OCI-LY7 (cell line): ENCODE measurements at regions not wholly inside any gene's neighbourhood (a gene's known extent, or its start where the extent isn't known, plus 50 kb on each side); places are given as distances from the start of the nearest gene placed in this dataset.

ENCODE experiments used
- BruUV-seq: library from RNA; stranded (reverse); fragments of 400-500 nt; replicated peaks from 2 replicates; lab custom pipeline; 2021; lab: Mats Ljungman, UMichigan
- CTCF ChIA-PET: fragments of 300-600 bp; sonication (Branson Sonifier 250); formaldehyde crosslinking; loops from one replicate; lab custom pipeline; 2022; ENCODE audit warnings: antibody characterized with exemption; ENCODE audit not compliant: unreplicated experiment; lab: Charles Lee
- POLR2A ChIA-PET: fragments of 300-600 bp; sonication (Branson Sonifier 250); formaldehyde crosslinking; loops from one replicate; lab custom pipeline; 2022; ENCODE audit warnings: antibody characterized with exemption; lab: Charles Lee
- DNase-seq: peaks from one replicate; pipeline ENCODE4 v3.0.0-alpha.2; 2015; ENCODE audit warnings: low spot score
- H2AFZ ChIP-seq: fragments of 200-600 bp; sonication (generic), shearing (Covaris generic); 2 replicates; pipeline ENCODE4 v1.6.1; 2014; ENCODE audit warnings: mild to moderate bottlenecking, antibody characterized with exemption, low read length, moderate library complexity
- H3K27ac ChIP-seq: fragments of 200-600 bp; sonication (generic); 2 replicates; pipeline ENCODE4 v1.5.1; 2014; ENCODE audit warnings: mixed run types, low read depth, mild to moderate bottlenecking, moderate library complexity, low read length, inconsistent platforms; ENCODE audit not compliant: poor library complexity, severe bottlenecking
- H3K36me3 ChIP-seq: fragments of 200-600 bp; sonication (generic); 2 replicates; pipeline ENCODE4 v1.6.1; 2014; ENCODE audit warnings: mild to moderate bottlenecking, antibody characterized with exemption, low read length, moderate library complexity, mixed read lengths; ENCODE audit not compliant: insufficient read depth
- H3K4me1 ChIP-seq: fragments of 200-600 bp; sonication (generic); 2 replicates; pipeline ENCODE4 v1.5.1; 2014; ENCODE audit warnings: mild to moderate bottlenecking, low read length; ENCODE audit not compliant: insufficient read depth, poor library complexity, severe bottlenecking
- H3K4me2 ChIP-seq: fragments of 200-600 bp; sonication (generic); 2 replicates; pipeline ENCODE4 v1.6.1; 2014; ENCODE audit warnings: mild to moderate bottlenecking, low read length
- H3K4me3 ChIP-seq: fragments of 200-600 bp; sonication (generic); 2 replicates; pipeline ENCODE4 v1.5.1; 2014; ENCODE audit warnings: mild to moderate bottlenecking, low read depth, low read length; ENCODE audit not compliant: poor library complexity, severe bottlenecking
- H3K79me2 ChIP-seq: fragments of 200-600 bp; sonication (generic); 2 replicates; pipeline ENCODE4 v1.6.1; 2016; ENCODE audit warnings: low read depth, mild to moderate bottlenecking, low read length, moderate library complexity, mixed read lengths; ENCODE audit not compliant: insufficient read depth
- H3K9me2 ChIP-seq: fragments of 200-600 bp; sonication (generic); 2 replicates; pipeline ENCODE4 v1.6.1; 2016; ENCODE audit warnings: mild to moderate bottlenecking, low read length, mixed read lengths; ENCODE audit not compliant: insufficient read depth
- H3K9me3 ChIP-seq: fragments of 200-600 bp; sonication (generic); 2 replicates; pipeline ENCODE4 v1.6.1; 2014; ENCODE audit warnings: mild to moderate bottlenecking, mixed run types, low read length, mixed read lengths
- H4K20me1 ChIP-seq: fragments of 200-600 bp; sonication (generic); 2 replicates; pipeline ENCODE4 v1.6.1; 2014; ENCODE audit warnings: mild to moderate bottlenecking, antibody characterized with exemption, low read length, moderate library complexity, mixed read lengths; ENCODE audit not compliant: insufficient read depth
- EZH2phosphoT487 ChIP-seq: fragments of 200-600 bp; sonication (generic); IDR thresholded peaks from 2 replicates; pipeline ENCODE4 v1.6.1; 2018; ENCODE audit warnings: low read depth, borderline replicate concordance, mild to moderate bottlenecking, mixed run types, antibody characterized with exemption, low read length, moderate library complexity, mixed read lengths
- intact Hi-C: fragments of 100-400 bp; cut with micrococcal nuclease; formaldehyde crosslinking; loops from one replicate; pipeline ENCODE4 v1.10.0; 2022; ENCODE audit not compliant: unreplicated experiment
- TF ChIP-seq, protein P1 (sequence below): fragments of 200-600 bp; sonication (generic); conservative IDR thresholded peaks from 2 replicates; pipeline ENCODE4 v1.5.1; 2014; ENCODE audit warnings: mild to moderate bottlenecking, antibody characterized with exemption, low read length, moderate library complexity, mixed read lengths

DNA sequence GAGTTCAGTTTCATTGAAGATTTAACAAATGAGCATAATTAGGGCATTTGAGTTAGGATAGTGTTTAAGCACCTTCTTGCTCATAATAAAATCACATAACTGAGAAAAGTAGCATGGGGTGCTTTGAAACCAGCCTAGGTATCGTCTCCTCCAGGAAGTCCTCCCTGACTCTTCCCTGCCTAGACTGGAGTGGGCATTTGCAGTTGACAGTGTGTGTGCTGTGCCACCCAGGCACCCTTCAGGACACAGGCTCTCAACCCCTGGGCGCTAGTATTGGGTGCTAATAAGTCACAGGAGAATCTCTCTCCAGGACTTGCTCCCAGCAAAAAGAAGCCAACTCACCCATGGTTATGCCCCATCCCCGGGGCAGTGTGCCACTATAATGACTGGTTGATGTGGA is 584.1 kb downstream of the INSC start:
- ChIA-PET POLR2A (interaction anchor here (0.6 to 0.7 kb wide), 2 partner anchors 42 to 775 kb away, joined by 3 read pairs; no protein-coding TSS in a partner anchor), CTCF (no interaction called here)
- H3K4me2 ChIP-seq = no peak overlapping the region
- H4K20me1 ChIP-seq = no peaks in the 10 kb centered on the region
- intact Hi-C loops = no loop called here
- no peaks in the 10 kb centered on the region for H3K36me3 ChIP-seq
- TF ChIP-seq, protein P1, sequence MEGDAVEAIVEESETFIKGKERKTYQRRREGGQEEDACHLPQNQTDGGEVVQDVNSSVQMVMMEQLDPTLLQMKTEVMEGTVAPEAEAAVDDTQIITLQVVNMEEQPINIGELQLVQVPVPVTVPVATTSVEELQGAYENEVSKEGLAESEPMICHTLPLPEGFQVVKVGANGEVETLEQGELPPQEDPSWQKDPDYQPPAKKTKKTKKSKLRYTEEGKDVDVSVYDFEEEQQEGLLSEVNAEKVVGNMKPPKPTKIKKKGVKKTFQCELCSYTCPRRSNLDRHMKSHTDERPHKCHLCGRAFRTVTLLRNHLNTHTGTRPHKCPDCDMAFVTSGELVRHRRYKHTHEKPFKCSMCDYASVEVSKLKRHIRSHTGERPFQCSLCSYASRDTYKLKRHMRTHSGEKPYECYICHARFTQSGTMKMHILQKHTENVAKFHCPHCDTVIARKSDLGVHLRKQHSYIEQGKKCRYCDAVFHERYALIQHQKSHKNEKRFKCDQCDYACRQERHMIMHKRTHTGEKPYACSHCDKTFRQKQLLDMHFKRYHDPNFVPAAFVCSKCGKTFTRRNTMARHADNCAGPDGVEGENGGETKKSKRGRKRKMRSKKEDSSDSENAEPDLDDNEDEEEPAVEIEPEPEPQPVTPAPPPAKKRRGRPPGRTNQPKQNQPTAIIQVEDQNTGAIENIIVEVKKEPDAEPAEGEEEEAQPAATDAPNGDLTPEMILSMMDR = no peak
- TF ChIP-seq EZH2phosphoT487 = no peak
- H3K27ac ChIP-seq = no peak overlapping the region
- H3K4me1 ChIP-seq = no peaks in the 10 kb centered on the region
- no peak for DNase-seq
- BruUV-seq = no TSS peak
- H3K79me2 ChIP-seq = no peaks in the 10 kb centered on the region
- H2AFZ ChIP-seq = no peak overlapping the region
- H3K9me3 ChIP-seq = no peaks in the 10 kb centered on the region
- H3K4me3 ChIP-seq = no peak overlapping the region
- no peaks in the 10 kb centered on the region for H3K9me2 ChIP-seq

DNA sequence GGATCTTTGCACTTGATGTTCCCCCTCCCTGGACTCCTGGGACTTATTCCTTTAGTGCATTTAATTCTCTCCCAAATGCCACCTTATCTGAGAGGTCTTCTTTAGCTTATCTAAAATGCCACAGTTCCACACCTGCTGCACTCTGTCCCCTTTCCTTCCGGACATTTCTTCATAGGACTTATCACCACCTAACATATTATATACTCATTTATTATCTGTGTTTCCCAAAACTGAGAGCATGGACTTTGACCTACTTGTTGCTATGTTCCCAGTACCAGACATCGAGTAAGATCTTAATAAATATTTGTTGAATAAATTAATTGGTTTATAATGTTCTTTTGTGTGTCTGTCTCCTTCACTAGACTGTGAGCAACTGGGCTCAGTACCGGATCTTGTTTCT is 585.3 kb downstream of the INSC start:
- ChIA-PET POLR2A (no interaction called here), CTCF (no interaction called here)
- no TSS peak for BruUV-seq

DNA sequence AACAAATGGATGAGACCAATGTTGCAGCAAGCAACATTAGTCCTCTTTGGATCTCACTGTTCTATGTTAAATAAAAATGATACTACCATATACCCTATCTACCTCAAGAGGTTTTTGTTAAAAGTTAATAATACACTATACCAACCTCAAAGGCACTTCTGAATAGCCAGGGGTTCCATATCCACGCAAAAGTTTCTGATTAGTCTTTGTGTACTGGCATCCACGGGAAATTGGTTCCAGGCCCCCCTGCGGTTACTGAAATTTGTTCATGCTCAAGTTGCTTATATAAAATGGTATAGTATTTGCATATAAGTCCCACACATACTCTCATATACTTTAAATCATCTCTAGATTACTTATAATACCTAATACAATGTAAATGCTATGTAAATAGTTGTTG is 585.7 kb downstream of the INSC start:
- Histone ChIP-seq H3K4me2 (no peak overlapping the region), H3K4me3 (no peak overlapping the region), H4K20me1 (no peaks in the 10 kb centered on the region), H3K36me3 (no peaks in the 10 kb centered on the region), H3K9me2 (no peaks in the 10 kb centered on the region), H2AFZ (no peak overlapping the region), H3K9me3 (no peaks in the 10 kb centered on the region), H3K79me2 (no peaks in the 10 kb centered on the region), H3K4me1 (no peaks in the 10 kb centered on the region), H3K27ac (no peak overlapping the region)
- intact Hi-C loops = no loop called here
- TF ChIP-seq, protein P1 = no peak
- TF ChIP-seq EZH2phosphoT487 = no peak
- no TSS peak for BruUV-seq
- no peak for DNase-seq
- ChIA-PET CTCF (no interaction called here), POLR2A (no interaction called here)

More for the DNA sequence above, 585.3 kb downstream of the INSC start:
- intact Hi-C loops = no loop called here
- Histone ChIP-seq H3K4me3 (no peak overlapping the region), H3K9me3 (no peaks in the 10 kb centered on the region), H2AFZ (no peak overlapping the region), H3K27ac (no peak overlapping the region), H3K4me1 (no peaks in the 10 kb centered on the region), H3K36me3 (no peaks in the 10 kb centered on the region), H3K4me2 (no peak overlapping the region), H3K79me2 (no peaks in the 10 kb centered on the region), H4K20me1 (no peaks in the 10 kb centered on the region), H3K9me2 (no peaks in the 10 kb centered on the region)
- no peak for TF ChIP-seq EZH2phosphoT487
- TF ChIP-seq, protein P1 = no peak
- no peak for DNase-seq
